GM12878 (cell line): ENCODE measurements at regions not wholly inside any gene's neighbourhood (a gene's known extent, or its start where the extent isn't known, plus 50 kb on each side); places are given as distances from the start of the nearest gene placed in this dataset.
A peak's percentile ranks its signal among the peaks of the same experiment; 100 is the strongest.

ENCODE experiments used
- ATAC-seq: fragments of 200-7000 bp; cut with Tn5 transposase; 3 replicates; pipeline ENCODE4 v1.9.1; 2020; ENCODE audit warnings: mild to moderate bottlenecking, moderate library complexity
- BruUV-seq: library from RNA; stranded (reverse); fragments of 400-500 nt; replicated peaks from 2 replicates; lab custom pipeline; 2021; lab: Mats Ljungman, UMichigan
- CTCF ChIA-PET: fragments of 300-600 bp; sonication (Branson Sonifier 250); formaldehyde crosslinking; extraction: SDS; loops from one replicate; lab custom pipeline; 2021; ENCODE audit warnings: inconsistent platforms; lab: Yijun Ruan, JAX
- POLR2A ChIA-PET: fragments of 350-600 bp; formaldehyde crosslinking; extraction: SDS; loops from one replicate; lab custom pipeline; 2021; ENCODE audit warnings: inconsistent platforms; lab: Charles Lee
- RAD21 ChIA-PET: fragments of 300-600 bp; sonication (Branson Sonifier 250); formaldehyde crosslinking; loops from one replicate; lab custom pipeline; 2023; ENCODE audit warnings: antibody characterized with exemption; ENCODE audit not compliant: unreplicated experiment; lab: Charles Lee
- SMC1A ChIA-PET: fragments of 300-600 bp; sonication (Branson Sonifier 250); formaldehyde crosslinking; loops from one replicate; lab custom pipeline; 2023; ENCODE audit not compliant: unreplicated experiment, uncharacterized antibody; lab: Charles Lee
- DNase-seq: peaks from one replicate; pipeline ENCODE4 v3.0.0-alpha.2; 2011; ENCODE audit warnings: low read depth, low spot score
- FAIRE-seq: peaks from 3 replicates; lab custom pipeline; 2011; peaks lifted over from hg19 to GRCh38; lab: Jason Lieb, UNC
- H2AFZ ChIP-seq: 2 replicates; pipeline ENCODE4 v1.6.0; 2011; ENCODE audit warnings: low read depth, low read length, control low read depth; ENCODE audit not compliant: control insufficient read depth
- H3K27ac ChIP-seq: 2 replicates; pipeline ENCODE4 v1.5.1; 2011; ENCODE audit warnings: control low read depth; ENCODE audit not compliant: control insufficient read depth, insufficient read depth
- H3K27me3 ChIP-seq, 2 experiments: replicated peaks in 1 of 2; 2 replicates each; pipeline versions ENCODE4 v1.6.0 to v1.6.1; 2011; ENCODE audit warnings: low read length in 1 of 2; ENCODE audit not compliant: control insufficient read depth in 2 of 2, insufficient read depth in 2 of 2
- H3K36me3 ChIP-seq, 2 experiments: 2 replicates each; pipeline ENCODE4 v1.5.1; 2011; ENCODE audit warnings: low read length in 1 of 2; ENCODE audit not compliant: control insufficient read depth in 2 of 2, insufficient read depth in 2 of 2
- H3K4me1 ChIP-seq: 2 replicates; pipeline ENCODE4 v1.6.1; 2011; ENCODE audit warnings: mild to moderate bottlenecking, low read length, moderate library complexity, mixed read lengths; ENCODE audit not compliant: control insufficient read depth, insufficient read depth
- H3K4me2 ChIP-seq: 2 replicates; pipeline ENCODE4 v1.6.0; 2011; ENCODE audit warnings: control low read depth; ENCODE audit not compliant: control insufficient read depth, insufficient read depth
- H3K4me3 ChIP-seq: fragments of 200-600 bp; sonication (generic); 2 replicates; pipeline ENCODE4 v1.5.1; 2016
- H3K79me2 ChIP-seq: 2 replicates; pipeline ENCODE4 v1.6.0; 2011; ENCODE audit warnings: low read length; ENCODE audit not compliant: control insufficient read depth, insufficient read depth
- H3K9ac ChIP-seq: 2 replicates; pipeline ENCODE4 v1.8.0; 2011; ENCODE audit warnings: low read length, control low read depth, mixed read lengths; ENCODE audit not compliant: control insufficient read depth, insufficient read depth
- H3K9me3 ChIP-seq: replicated peaks from 3 replicates; pipeline ENCODE4 v1.5.1; 2011; ENCODE audit warnings: mild to moderate bottlenecking, low read length; ENCODE audit not compliant: control insufficient read depth, insufficient read depth
- H4K20me1 ChIP-seq: 2 replicates; pipeline ENCODE4 v1.6.0; 2011; ENCODE audit not compliant: control insufficient read depth, insufficient read depth
- BHLHE40 ChIP-seq, 2 experiments: fragments of 450-650 bp in 1 of 2; IDR thresholded peaks; 2 replicates each; pipeline ENCODE4 v1.6.1; 2011 to 2017; ENCODE audit warnings: low read depth in 2 of 2, borderline replicate concordance in 1 of 2, improper control_type of control experiment in 1 of 2, low read length in 1 of 2, mild to moderate bottlenecking in 1 of 2
- CEBPZ ChIP-seq: fragments of 150-350 bp; IDR thresholded peaks from 2 replicates; pipeline ENCODE4 v1.6.1; 2016; ENCODE audit warnings: low read depth, low read length
- ETV6 ChIP-seq, 2 experiments: fragments of 450-650 bp in 1 of 2; IDR thresholded peaks in 1 of 2; conservative IDR thresholded peaks in 1 of 2; 2 replicates each; pipeline ENCODE4 v1.6.1; 2014; ENCODE audit warnings: antibody characterized with exemption in 1 of 2, borderline replicate concordance in 1 of 2, low read depth in 1 of 2, mild to moderate bottlenecking in 1 of 2, moderate library complexity in 1 of 2
- HDGF ChIP-seq: fragments of 450-650 bp; IDR thresholded peaks from 2 replicates; pipeline ENCODE4 v1.6.1; 2016; ENCODE audit warnings: antibody characterized with exemption
- MYC ChIP-seq: IDR thresholded peaks from 2 replicates; pipeline ENCODE4 v1.6.1; 2011; ENCODE audit warnings: mild to moderate bottlenecking, low read length, moderate library complexity, inconsistent platforms; ENCODE audit not compliant: insufficient read depth, insufficient replicate concordance, insufficient read length, severe bottlenecking
- NR2C1 ChIP-seq: fragments of 450-650 bp; IDR thresholded peaks from 2 replicates; pipeline ENCODE4 v1.6.1; 2017; ENCODE audit warnings: antibody characterized with exemption, mild to moderate bottlenecking, moderate library complexity
- SMAD1 ChIP-seq: fragments of 450-650 bp; IDR thresholded peaks from 2 replicates; pipeline ENCODE4 v1.6.1; 2018; ENCODE audit warnings: mild to moderate bottlenecking, low read depth; ENCODE audit not compliant: partially characterized antibody
- ZNF24 ChIP-seq: fragments of 450-650 bp; IDR thresholded peaks from 2 replicates; pipeline ENCODE4 v1.6.1; 2017; ENCODE audit warnings: antibody characterized with exemption, mild to moderate bottlenecking
- WGBS: methylation state at CpG from one replicate; pipeline ENCODE4 v1.1.6; 2016; ENCODE audit warnings: low lambda C conversion rate; ENCODE audit not compliant: insufficient replicate concordance, insufficient coverage; ENCODE audit errors: missing lambda C conversion rate; 5-methylcytosine and 5-hydroxymethylcytosine counted together
- in situ Hi-C: fragments of 300-500 bp; cut with MboI; formaldehyde crosslinking; loops from 9 replicates; pipeline ENCODE4 v1.14.3; 2018; ENCODE audit warnings: mixed read lengths
- intact Hi-C: fragments of 100-400 bp; cut with micrococcal nuclease; formaldehyde crosslinking; loops from one replicate; pipeline ENCODE4 v1.14.2; 2022; ENCODE audit not compliant: unreplicated experiment

DNA sequence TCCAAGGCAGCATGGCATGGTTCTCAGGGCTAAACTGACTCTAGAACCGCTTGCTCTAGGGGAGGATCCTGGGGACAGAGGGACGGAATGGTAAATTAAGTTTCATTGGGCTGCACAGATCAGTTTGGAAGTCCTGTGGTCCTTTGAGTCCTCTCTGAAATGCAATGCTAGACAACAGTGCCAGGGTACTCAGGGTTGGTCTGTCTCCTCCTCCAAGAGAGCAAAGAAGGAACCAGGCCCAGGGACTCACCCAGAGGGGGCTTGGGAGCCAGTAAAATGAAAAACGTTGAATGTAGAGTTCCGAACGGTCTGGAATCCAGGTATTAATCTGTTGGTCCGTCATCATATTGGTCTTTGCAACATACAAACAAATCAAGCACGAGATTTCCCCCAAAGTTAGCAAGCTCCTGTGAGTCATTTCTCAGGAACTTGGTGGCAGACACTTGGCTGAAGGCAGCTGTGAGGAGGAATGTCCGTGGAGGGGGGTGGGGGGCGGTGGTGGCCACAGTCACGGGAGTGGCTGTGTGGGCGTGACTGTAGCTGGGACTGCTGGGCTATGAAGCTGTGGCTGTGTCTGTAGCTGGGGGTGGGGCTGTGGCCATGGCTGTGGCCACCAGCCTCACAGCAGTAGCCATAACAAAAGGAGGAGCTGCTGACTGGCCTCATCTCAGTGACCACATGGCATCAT lies 361.0 kb downstream of the SHQ1 start (continued):
- TF ChIP-seq MYC: no peak
- no peak for TF ChIP-seq ZNF24
- TF ChIP-seq BHLHE40 (IDR thresholded peaks at IDR 0.05; ENCODE audit: borderline replicate concordance in 1 of 2, low read depth in 2 of 2, low read length in 1 of 2): peak; percentile 69 to 82; a peak in 3 of 4 replicates
- no peak for TF ChIP-seq HDGF
- no peak for TF ChIP-seq CEBPZ
- TF ChIP-seq, all 136 proteins: peak for 12

DNA sequence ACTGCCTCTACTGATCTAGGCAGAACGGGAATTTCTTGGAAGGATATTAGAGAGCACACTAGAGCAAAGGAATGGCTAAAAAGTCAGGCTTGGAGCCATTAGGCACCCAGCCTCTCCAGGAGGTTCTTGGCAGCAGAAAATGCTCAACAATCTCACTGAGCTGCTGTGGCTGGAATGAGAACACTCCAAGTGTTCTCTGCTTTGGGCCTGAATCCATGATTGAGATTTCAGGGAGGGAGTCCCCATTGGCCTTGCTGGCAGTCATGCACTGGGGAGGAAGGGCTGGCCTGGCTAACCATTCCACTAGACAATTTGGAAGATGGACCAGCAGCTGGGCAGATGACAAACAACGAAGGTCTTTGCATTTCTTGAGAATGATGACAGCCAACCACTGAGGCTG lies 362.6 kb downstream of the SHQ1 start:
- Histone ChIP-seq H4K20me1 (no peaks in the 10 kb centered on the region), H2AFZ (no peak overlapping the region), H3K4me2 (no peak overlapping the region), H3K9me3 (peaks cover 2% of the 10 kb centered on the region; the same call in 2 of the 3 replicates), H3K4me3 (no peak overlapping the region), H3K79me2 (no peaks in the 10 kb centered on the region), H3K27ac (no peak overlapping the region), H3K36me3 (no peaks in the 10 kb centered on the region), H3K9ac (no peak overlapping the region), H3K27me3 (no peaks in the 10 kb centered on the region), H3K4me1 (peaks cover 27% of the 10 kb centered on the region)
- FAIRE-seq (no peak), ATAC-seq (no peak), DNase-seq (no peak)
- ChIA-PET RAD21 (no interaction called here), SMC1A (no interaction called here), POLR2A (interaction anchor here (0.7 kb wide), 1 partner anchor 532 kb away, joined by 3 read pairs; no protein-coding TSS in a partner anchor), CTCF (no interaction called here)
- in situ Hi-C loops: no loop called here
- TF ChIP-seq NR2C1 (no peak), ETV6 (conservative IDR thresholded peaks at IDR 0.05 in 1 of 2, IDR thresholded peaks at IDR 0.05 in 1 of 2; ENCODE audit: borderline replicate concordance in 1 of 2, low read depth in 1 of 2) (no peak), SMAD1 (no peak)
- no TSS peak for BruUV-seq
- intact Hi-C loops: no loop called here
- 11% methylated on average over 2 of the region's 2 CpGs for WGBS
